Tibial nerve (tissue), 4 donors: ENCODE measurements at regions not wholly inside any gene's neighbourhood (a gene's known extent, or its start where the extent isn't known, plus 50 kb on each side); places are given as distances from the start of the nearest gene placed in this dataset.

Source experiments
- DNase-seq, 2 donors: peaks; one replicate each; pipeline ENCODE4 v3.0.0-alpha.2; 2019; ENCODE audit warnings: low spot score in 2 of 2
- H3K27ac ChIP-seq, 4 donors: fragments of 200-600 bp; sonication (generic) in 3 of 4; one replicate each; pipeline ENCODE4 v1.5.1; 2017 to 2019; ENCODE audit warnings: mild to moderate bottlenecking in 1 of 4
- H3K27me3 ChIP-seq, 2 donors: fragments of 200-600 bp; sonication (generic) in 1 of 2; one replicate each; pipeline versions ENCODE4 v1.5.1 to v1.6.0; 2017 to 2019
- H3K36me3 ChIP-seq, 3 donors: fragments of 200-600 bp; sonication (generic); one replicate each; pipeline ENCODE4 v1.5.1; 2018 to 2019
- H3K4me1 ChIP-seq, 4 donors: fragments of 200-600 bp; sonication (generic) in 3 of 4; one replicate each; pipeline ENCODE4 v1.5.1; 2017 to 2019
- H3K4me3 ChIP-seq, 4 donors: fragments of 200-600 bp; sonication (generic) in 3 of 4; one replicate each; pipeline ENCODE4 v1.5.1; 2017 to 2019; ENCODE audit warnings: mild to moderate bottlenecking in 1 of 4, moderate library complexity in 1 of 4
- H3K9me3 ChIP-seq, 4 donors: fragments of 200-600 bp; sonication (generic) in 3 of 4; one replicate each; pipeline ENCODE4 v1.5.1; 2017 to 2019
- CTCF ChIP-seq, 5 experiments: fragments of 200-600 bp in 3 of 5; fragments of 450-650 bp in 2 of 5; sonication (generic) in 3 of 5; IDR thresholded peaks; one replicate each; pipeline ENCODE4 v1.5.1; 2016 to 2019; ENCODE audit warnings: antibody characterized with exemption in 5 of 5, mild to moderate bottlenecking in 3 of 5, moderate library complexity in 2 of 5
- EP300 ChIP-seq, 2 donors: sonication (generic); formaldehyde crosslinking; IDR thresholded peaks; one replicate each; pipeline ENCODE4 v1.6.1; 2017; ENCODE audit warnings: antibody characterized with exemption in 2 of 2, mild to moderate bottlenecking in 1 of 2
- POLR2A ChIP-seq, 2 donors: fragments of 450-650 bp; IDR thresholded peaks; one replicate each; pipeline ENCODE4 v1.6.1; 2017; ENCODE audit warnings: antibody characterized with exemption in 2 of 2, mild to moderate bottlenecking in 2 of 2, moderate library complexity in 2 of 2
- WGBS, 2 donors: methylation state at CpG; one replicate each; pipeline ENCODE4 v1.1.5; 2018; 5-methylcytosine and 5-hydroxymethylcytosine counted together

- Histone ChIP-seq H3K9me3 (no peaks in the 10 kb centered on the region), H3K27ac (no peak overlapping the region), H3K4me3 (no peak overlapping the region), H3K36me3 (no peaks in the 10 kb centered on the region), H3K4me1 (no peaks in the 10 kb centered on the region), H3K27me3 (no peaks in the 10 kb centered on the region)
- DNase-seq, result no peak
- no peak for TF ChIP-seq POLR2A (IDR thresholded peaks at IDR 0.05)
- TF ChIP-seq CTCF (IDR thresholded peaks at IDR 0.05), result no peak
- no peak for TF ChIP-seq EP300 (IDR thresholded peaks at IDR 0.05)
- 82 to 88% methylated on average over 1 of the region's 1 CpG for WGBS, 2 donors
Measured at GRCh38 chr15:52936489-52936888, 146.4 kb upstream of the ONECUT1 start.

GRCh38 chr15:52925130-52925529 lies 135.0 kb upstream of the ONECUT1 start:
- Histone ChIP-seq H3K4me3 (no peak overlapping the region), H3K9me3 (peaks cover 0 to 17% (median 2%) of the 10 kb centered on the region in 4 donors), H3K27ac (no peak overlapping the region), H3K27me3 (no peaks in the 10 kb centered on the region), H3K4me1 (no peaks in the 10 kb centered on the region), H3K36me3 (no peaks in the 10 kb centered on the region)
- TF ChIP-seq EP300 (IDR thresholded peaks at IDR 0.05) (no peak), POLR2A (IDR thresholded peaks at IDR 0.05) (no peak), CTCF (IDR thresholded peaks at IDR 0.05) (no peak)
- 22 to 40% methylated on average over 10 of the region's 10 CpGs for WGBS, 2 donors
- DNase-seq, result no peak

- Histone ChIP-seq H3K27me3 (no peaks in the 10 kb centered on the region), H3K4me3 (no peak overlapping the region), H3K4me1 (no peaks in the 10 kb centered on the region), H3K36me3 (no peaks in the 10 kb centered on the region), H3K9me3 (peaks cover 0 to 13% (median 0%) of the 10 kb centered on the region in 4 donors), H3K27ac (no peak overlapping the region)
- 71 to 82% methylated on average over 7 of the region's 7 CpGs for WGBS, 2 donors
- no peak for TF ChIP-seq CTCF (IDR thresholded peaks at IDR 0.05)
- TF ChIP-seq POLR2A (IDR thresholded peaks at IDR 0.05), result no peak
- TF ChIP-seq EP300 (IDR thresholded peaks at IDR 0.05), result no peak
- DNase-seq, result no peak
Measured at GRCh38 chr15:52924630-52925029, 134.5 kb upstream of the ONECUT1 start.

- no peaks in the 10 kb centered on the region for H3K27me3 ChIP-seq
- H3K27ac ChIP-seq, result no peak overlapping the region
- H3K4me1 ChIP-seq, result no peaks in the 10 kb centered on the region
- no peaks in the 10 kb centered on the region for H3K36me3 ChIP-seq
- no peak overlapping the region for H3K4me3 ChIP-seq
- 75 to 77% methylated on average over 6 of the region's 6 CpGs for WGBS, 2 donors
- peaks cover 0 to 7% (median 0%) of the 10 kb centered on the region in 4 donors for H3K9me3 ChIP-seq
- no peak for TF ChIP-seq CTCF (IDR thresholded peaks at IDR 0.05)
- no peak for TF ChIP-seq POLR2A (IDR thresholded peaks at IDR 0.05)
- TF ChIP-seq EP300 (IDR thresholded peaks at IDR 0.05), result no peak
- no peak for DNase-seq
Measured at GRCh38 chr15:52923626-52924025, 133.5 kb upstream of the ONECUT1 start.

- Histone ChIP-seq H3K4me1 (no peaks in the 10 kb centered on the region), H3K27me3 (no peaks in the 10 kb centered on the region), H3K4me3 (no peak overlapping the region), H3K27ac (no peak overlapping the region), H3K9me3 (peaks cover 0 to 5% (median 0%) of the 10 kb centered on the region in 4 donors), H3K36me3 (no peaks in the 10 kb centered on the region)
- TF ChIP-seq POLR2A (IDR thresholded peaks at IDR 0.05) (no peak), EP300 (IDR thresholded peaks at IDR 0.05) (no peak), CTCF (IDR thresholded peaks at IDR 0.05) (no peak)
- no peak for DNase-seq
- 80 to 85% methylated on average over 7 of the region's 7 CpGs for WGBS, 2 donors
Measured at GRCh38 chr15:52922871-52923270, 132.7 kb upstream of the ONECUT1 start.
